ENCODE measurements at regions not wholly inside any gene's neighbourhood (a gene's known extent, or its start where the extent isn't known, plus 50 kb on each side); places are given as distances from the start of the nearest gene placed in this dataset.
"Not testable (repeated sequence)": the region's sequence is repeated elsewhere in the genome, so short reads cannot be mapped to it uniquely, and the experiment has no call there.

- DNase-seq (ENCODE audit: low read depth in 2 of 2) = not testable (repeated sequence)
Measured at GRCh38 chr13:107916902-107917301, 298.4 kb downstream of the LIG4 start.

GRCh38 chr13:107912745-107913144 is 302.6 kb downstream of the LIG4 start:
- no peak for DNase-seq (ENCODE audit: low read depth in 2 of 2)

GRCh38 chr13:107907065-107907805 is 308.1 kb downstream of the LIG4 start:
- DNase-seq (ENCODE audit: low read depth in 2 of 2) = no peak

- no peak for DNase-seq (ENCODE audit: low read depth in 2 of 2)
Measured at GRCh38 chr13:107906131-107906530, 309.2 kb downstream of the LIG4 start.

GRCh38 chr13:107901996-107902562 is 313.3 kb downstream of the LIG4 start:
- no peak for DNase-seq (ENCODE audit: low read depth in 2 of 2)

DNA sequence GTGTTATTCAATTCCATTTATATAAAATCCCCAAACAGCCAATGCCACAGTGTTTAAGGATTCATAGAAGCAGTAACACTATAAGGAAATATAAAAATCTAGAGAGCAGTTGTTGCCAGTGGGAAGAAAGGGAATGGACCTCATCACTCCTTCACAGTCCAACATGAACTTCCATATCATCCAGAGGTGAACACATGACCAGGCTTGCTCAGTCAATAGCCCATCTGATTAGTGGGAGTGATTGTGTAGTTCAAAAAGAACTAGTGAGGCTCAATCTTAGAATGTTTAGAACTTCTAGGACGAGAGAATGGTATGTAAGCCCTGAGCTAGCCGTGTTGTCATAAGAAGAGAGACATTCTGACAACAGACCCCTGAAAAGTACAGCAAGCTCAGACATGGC is 314.1 kb downstream of the LIG4 start:
- no peak for DNase-seq (ENCODE audit: low read depth in 2 of 2)

DNA sequence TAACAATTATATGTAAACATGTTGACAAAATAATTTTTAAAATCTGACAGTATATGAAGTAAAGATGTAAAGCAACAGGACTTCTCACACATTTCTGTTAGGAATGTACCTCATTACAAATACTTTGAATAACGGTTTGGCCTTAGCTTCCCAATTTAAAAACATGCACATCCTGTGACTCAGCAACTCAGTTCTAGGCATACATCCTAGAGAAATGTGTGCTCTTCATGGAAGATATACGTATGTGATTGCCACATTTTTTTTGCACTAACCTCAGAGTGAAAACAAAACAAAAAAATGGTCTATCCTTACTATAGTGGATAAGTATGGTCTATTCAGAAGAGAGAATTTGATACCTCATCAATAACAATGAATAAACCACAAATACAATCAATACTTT is 314.6 kb downstream of the LIG4 start:
- DNase-seq (ENCODE audit: low read depth in 2 of 2) = no peak

GRCh38 chr13:107886118-107886517 is 329.2 kb downstream of the LIG4 start:
- DNase-seq (ENCODE audit: low read depth in 2 of 2) = no peak

DNA sequence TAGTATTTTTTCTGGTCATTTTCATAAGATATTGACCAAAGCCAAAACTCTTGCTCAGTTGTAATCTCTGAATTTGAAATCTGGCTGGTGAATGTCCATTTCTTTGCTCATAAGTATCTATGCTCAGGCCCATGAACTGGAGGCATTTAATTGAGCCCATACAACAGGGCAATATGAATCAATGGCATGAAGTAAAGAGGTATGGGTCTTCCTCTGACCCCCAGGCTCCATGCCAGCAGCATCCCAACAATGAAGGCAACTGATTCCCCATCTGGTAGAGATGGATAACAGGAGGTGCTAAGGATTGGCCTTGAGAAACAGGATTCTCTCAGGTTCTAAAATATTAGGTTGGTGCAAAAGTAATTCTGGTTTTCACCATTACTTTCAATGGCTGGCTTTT is 330.8 kb downstream of the LIG4 start:
- DNase-seq (ENCODE audit: low read depth in 2 of 2) = no peak

DNA sequence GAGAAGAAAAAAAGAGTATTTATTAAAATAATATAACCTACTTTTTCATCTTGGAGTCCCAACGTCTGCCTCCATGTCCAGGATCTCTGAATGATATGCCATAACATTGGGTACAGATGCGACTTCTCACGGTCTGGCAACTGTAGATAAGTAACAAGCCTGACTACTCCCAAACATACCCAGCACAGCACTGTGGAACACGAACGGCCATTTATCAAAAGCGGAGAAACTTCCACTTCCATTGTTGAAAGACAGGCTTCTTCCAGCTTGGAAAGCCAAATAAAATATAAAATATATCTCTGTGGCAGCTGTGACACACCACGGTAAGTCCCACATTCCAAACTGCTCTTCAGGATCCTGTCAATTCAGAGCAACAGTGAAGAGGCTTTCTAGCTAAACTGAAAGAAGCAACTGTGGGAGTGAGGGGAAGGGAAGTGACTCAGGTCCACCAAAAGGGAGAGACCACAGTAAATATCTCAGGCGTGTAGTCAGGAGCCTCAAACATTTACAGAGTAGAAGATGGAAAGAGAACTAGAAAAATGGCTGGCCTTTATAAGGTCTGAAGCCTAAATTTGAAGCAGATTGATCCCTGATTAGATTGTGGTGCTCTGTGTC is 331.7 kb downstream of the LIG4 start:
- no peak for DNase-seq (ENCODE audit: low read depth in 2 of 2)

- DNase-seq (ENCODE audit: low read depth in 2 of 2) = no peak
Measured at GRCh38 chr13:107882708-107883560, 332.4 kb downstream of the LIG4 start.

DNA sequence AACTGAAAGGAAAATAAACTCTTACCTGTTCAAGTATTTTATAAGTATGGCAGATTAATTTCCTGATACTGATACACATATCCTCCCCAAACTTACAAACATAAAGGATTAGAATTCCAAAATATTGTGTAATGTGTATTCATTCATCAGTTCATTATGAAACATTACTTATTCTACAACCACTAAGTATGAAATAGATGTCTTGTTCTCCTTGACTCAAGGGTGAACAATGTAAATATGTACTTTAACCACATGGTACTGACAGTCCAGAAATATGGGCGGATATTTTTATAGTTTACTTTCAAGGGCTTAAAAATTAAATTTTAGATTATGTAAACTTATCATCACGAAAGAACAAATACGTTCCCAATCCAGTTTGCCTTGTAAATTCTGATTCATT is 334.0 kb downstream of the LIG4 start:
- no peak for DNase-seq (ENCODE audit: low read depth in 2 of 2)

DNA sequence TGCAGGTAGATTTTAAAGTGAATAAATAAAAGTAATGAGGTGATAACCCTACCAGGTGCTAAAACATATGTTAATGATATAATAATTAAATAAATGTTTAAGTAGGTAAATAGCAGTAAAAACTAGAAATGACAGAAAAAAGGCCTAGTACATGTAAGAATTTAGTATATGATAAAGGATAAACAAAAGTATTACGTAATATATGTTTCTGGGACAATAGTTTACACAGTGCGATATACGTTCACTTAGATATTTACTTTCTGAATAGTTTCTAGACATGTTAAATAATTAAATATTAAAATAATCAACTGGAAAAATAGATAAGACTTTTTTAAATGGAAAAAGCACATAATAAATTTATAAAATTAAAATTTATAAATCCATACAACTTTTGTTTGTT is 340.9 kb downstream of the LIG4 start:
- DNase-seq (ENCODE audit: low read depth in 2 of 2) = no peak

DNA sequence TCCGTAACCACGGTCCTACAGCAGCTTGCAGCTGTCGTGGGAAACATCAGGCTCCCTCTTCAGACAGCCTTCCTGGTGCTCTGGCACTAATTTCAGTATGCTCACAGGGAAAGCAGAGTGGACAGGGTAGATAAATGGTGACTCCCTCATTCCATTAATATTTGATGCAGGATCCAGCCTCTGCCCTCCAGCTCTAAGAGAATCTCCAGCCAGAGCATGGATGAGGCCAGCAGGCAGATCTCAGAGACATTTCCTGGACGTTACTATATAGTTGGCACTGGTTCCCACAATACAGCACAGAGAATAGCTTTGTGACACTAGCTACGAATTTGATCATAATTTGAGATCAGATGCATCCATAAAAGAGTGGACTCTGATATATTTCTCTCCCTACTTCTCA is 341.4 kb downstream of the LIG4 start:
- no peak for DNase-seq (ENCODE audit: low read depth in 2 of 2)

- DNase-seq (ENCODE audit: low read depth in 2 of 2) = no peak
Measured at GRCh38 chr13:107870400-107870799, 344.9 kb downstream of the LIG4 start.

DNA sequence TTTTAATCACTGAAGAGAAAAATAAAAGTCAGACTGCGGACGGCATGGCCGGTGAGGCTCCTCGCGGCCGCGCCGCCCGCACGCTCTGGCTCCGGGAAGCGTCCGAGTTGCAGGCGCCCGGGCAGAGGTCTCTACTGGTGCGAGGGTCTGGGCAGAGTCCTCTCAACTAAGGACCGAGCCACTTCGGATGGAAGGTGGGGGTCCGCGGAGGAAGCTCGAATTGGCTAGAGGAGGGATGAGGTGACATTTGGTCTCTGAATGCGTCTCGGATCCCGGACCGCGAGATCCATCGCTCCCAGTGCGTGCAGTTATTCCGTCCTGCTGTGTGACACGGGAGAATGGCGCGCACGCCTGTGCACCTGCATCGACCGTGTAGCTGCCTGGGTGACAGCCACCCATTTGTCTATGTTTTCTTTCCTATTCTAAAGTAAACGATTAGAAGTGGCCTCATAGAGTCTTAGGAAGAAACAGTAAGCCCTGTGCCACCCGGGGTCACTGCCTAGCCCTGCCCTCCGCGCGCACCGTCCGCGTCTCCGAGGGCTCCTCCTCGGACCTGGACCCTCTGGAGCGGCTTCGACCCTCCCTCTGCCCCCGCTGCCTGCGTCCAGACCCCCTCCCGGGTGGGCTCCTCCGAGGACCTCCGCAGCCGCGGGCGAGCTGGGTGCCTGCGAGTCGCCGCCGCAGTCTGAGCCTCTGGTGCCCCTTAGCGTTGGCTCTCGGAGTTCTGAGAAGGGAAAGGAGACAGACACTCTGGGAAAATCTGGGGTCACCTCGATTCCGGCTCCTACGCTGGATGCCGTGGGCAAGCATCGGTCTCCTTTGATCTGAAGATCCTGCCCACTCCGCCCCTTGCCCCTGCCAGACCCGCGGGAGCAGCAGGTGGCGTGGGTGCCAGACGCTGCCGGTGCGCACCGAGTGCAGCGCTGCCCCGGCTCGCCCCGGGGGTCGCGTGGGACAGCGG is 347.4 kb downstream of the LIG4 start:
- DNase-seq (ENCODE audit: low read depth in 2 of 2) = no peak

- DNase-seq (ENCODE audit: low read depth in 2 of 2) = no peak
Measured at GRCh38 chr13:107866941-107867623, 348.3 kb downstream of the LIG4 start.

GRCh38 chr13:107866032-107866940 is 349.1 kb downstream of the LIG4 start:
- DNase-seq (ENCODE audit: low read depth in 2 of 2) = no peak

DNA sequence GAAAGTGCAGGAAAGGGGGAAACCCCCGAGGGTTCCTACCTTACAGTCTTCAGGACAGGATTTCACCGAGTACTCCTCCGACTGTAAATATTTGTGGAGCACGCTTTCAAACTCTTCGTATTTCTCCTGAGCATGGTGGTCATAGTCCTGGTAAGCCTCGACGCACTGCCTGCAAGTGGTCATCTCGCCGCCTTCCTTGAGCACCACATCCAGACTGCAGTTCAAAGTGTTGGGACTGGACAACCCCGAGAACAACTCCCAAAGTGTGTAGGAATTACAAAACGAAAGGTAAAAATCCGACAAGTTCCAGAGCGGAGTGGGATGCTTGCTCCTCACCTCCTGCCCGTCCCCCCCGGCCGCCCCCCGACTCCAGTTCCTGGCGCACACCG is 349.7 kb downstream of the LIG4 start:
- DNase-seq (ENCODE audit: low read depth in 2 of 2) = no peak

DNA sequence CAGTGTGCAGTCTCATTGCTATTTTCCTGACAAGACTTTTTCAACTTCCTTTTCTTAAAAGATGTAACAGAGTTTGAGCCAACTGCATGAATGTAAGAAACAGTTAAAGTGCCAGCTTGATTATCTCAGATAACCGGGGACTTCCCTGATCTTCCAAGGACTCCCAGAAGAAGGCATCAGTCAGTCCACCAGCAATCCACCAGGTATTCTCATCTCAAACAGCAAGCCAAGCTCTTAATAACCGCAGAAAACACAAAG is 350.1 kb downstream of the LIG4 start:
- DNase-seq (ENCODE audit: low read depth in 2 of 2) = no peak

All from stimulated activated CD8-positive, alpha-beta memory T cell treated with anti-CD3 and anti-CD28 coated beads, Interleukin-7, amount 100 ng/mL, for 4 hours (primary cell).